ENCODE measurements at regions not wholly inside any gene's neighbourhood (a gene's known extent, or its start where the extent isn't known, plus 50 kb on each side); places are given as distances from the start of the nearest gene placed in this dataset.

GRCh38 chr6:14999106-14999505 is 246.8 kb upstream of the JARID2 start:
- no peak for TF ChIP-seq CTCF (IDR thresholded peaks at IDR 0.05; ENCODE audit: low read depth, low read length)

DNA sequence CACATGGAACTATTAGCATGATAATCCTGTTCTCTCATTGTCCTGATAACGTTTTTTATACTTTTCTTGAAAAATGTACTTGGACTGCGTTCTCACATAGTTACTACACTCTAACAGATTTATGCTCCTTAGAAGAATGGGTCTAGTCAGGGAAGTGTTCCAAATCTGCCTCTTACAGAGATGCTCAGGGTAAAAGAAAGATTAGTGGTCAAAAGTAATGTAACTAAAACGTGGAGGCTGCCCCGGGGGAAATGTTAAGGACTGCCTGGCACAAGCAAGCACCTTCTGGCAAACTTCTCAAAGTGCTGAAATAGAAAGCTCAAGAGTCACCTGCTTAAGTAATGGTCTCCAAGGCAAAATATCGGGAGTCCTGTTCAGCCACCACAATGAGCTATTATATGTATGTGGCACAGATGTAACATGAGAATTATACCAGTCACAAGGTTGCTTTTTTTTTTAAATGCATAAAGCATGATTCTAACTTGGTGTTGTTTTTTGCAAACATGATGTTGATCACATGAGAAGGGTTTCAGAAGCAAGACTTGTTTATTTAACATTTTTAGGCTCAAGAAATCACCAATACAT is 244.5 kb upstream of the JARID2 start:
- H3K4me3 ChIP-seq (ENCODE audit: low read depth, low read length) = no peak overlapping the region
- TF ChIP-seq CTCF (IDR thresholded peaks at IDR 0.05; ENCODE audit: low read depth, low read length) = no peak

More at GRCh38 chr6:14999106-14999505, 246.8 kb upstream of the JARID2 start:
- H3K4me3 ChIP-seq (ENCODE audit: low read depth, low read length) = no peak overlapping the region

- H3K4me3 ChIP-seq (ENCODE audit: low read depth, low read length) = no peak overlapping the region
- TF ChIP-seq CTCF (IDR thresholded peaks at IDR 0.05; ENCODE audit: low read depth, low read length) = no peak
Observed at GRCh38 chr6:15008269-15008668, 237.6 kb upstream of the JARID2 start.

DNA sequence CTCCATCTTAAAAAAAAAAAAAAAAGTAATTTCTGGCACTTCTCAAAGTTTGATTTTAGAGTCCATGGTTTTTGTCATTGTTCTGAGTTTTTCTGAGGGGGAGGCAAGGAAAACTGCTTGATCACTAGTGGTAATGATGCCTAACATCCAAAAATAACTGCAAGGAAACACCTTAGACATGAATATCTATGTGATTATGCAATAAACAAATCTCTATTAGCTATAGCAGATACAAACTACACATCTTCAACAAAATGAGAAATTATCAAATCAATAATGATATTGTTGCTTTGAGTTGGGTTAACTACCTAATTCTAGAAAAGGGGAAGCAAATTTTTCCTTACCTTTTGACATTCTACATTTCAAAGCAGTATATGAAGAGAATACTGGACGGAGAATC is 230.9 kb upstream of the JARID2 start:
- H3K4me3 ChIP-seq (ENCODE audit: low read depth, low read length) = no peak overlapping the region
- TF ChIP-seq CTCF (IDR thresholded peaks at IDR 0.05; ENCODE audit: low read depth, low read length) = no peak

GRCh38 chr6:15016813-15017212 is 229.1 kb upstream of the JARID2 start:
- no peak for TF ChIP-seq CTCF (IDR thresholded peaks at IDR 0.05; ENCODE audit: low read depth, low read length)
- no peak overlapping the region for H3K4me3 ChIP-seq (ENCODE audit: low read depth, low read length)

DNA sequence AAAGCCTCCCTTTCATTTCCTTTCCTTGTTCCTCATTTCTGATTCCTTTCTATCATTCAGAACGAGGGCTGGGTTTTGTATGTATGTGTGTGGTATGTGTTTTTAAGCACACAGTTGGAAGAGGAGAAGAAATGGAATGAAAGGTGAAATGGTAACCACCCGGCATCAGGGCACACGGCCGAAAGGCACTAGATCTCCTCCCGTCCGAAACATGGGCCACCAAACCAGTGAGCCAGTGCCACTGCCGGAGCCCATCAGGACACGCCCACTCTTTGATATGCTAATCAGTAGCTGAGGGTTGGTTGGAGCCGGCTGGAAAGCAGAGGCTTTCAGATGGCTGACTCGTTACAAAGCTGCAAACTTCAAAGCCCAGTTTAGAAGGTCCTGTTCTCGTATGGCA is 228.6 kb upstream of the JARID2 start:
- no peak for TF ChIP-seq CTCF (IDR thresholded peaks at IDR 0.05; ENCODE audit: low read depth, low read length)
- H3K4me3 ChIP-seq (ENCODE audit: low read depth, low read length) = no peak overlapping the region

- H3K4me3 ChIP-seq (ENCODE audit: low read depth, low read length) = no peak overlapping the region
- no peak for TF ChIP-seq CTCF (IDR thresholded peaks at IDR 0.05; ENCODE audit: low read depth, low read length)
Observed at GRCh38 chr6:15017803-15018202, 228.1 kb upstream of the JARID2 start.

Measured in WI38 (cell line).